CD4-positive, alpha-beta T cell treated with Interleukin-10 for 1 hour (primary cell): ENCODE measurements at regions not wholly inside any gene's neighbourhood (a gene's known extent, or its start where the extent isn't known, plus 50 kb on each side); places are given as distances from the start of the nearest gene placed in this dataset.
"Not testable (repeated sequence)": the region's sequence is repeated elsewhere in the genome, so short reads cannot be mapped to it uniquely, and the experiment has no call there.

Experiments used
- DNase-seq: peaks from one replicate; pipeline ENCODE4 v3.0.0-alpha.2; 2020

- no peak for DNase-seq
Observed at GRCh38 chr1:79969886-79970285, 963.4 kb upstream of the ADGRL4 start.

GRCh38 chr1:79966438-79966837 is 959.9 kb upstream of the ADGRL4 start:
- no peak for DNase-seq

GRCh38 chr1:79959635-79960034 is 953.1 kb upstream of the ADGRL4 start:
- no peak for DNase-seq

- no peak for DNase-seq
Observed at GRCh38 chr1:79955966-79956365, 949.4 kb upstream of the ADGRL4 start.

GRCh38 chr1:79950511-79950910 is 944.0 kb upstream of the ADGRL4 start:
- DNase-seq: no peak

- DNase-seq: no peak
Observed at GRCh38 chr1:79945391-79945790, 938.9 kb upstream of the ADGRL4 start.

GRCh38 chr1:79929356-79929755 is 922.8 kb upstream of the ADGRL4 start:
- no peak for DNase-seq

- DNase-seq: no peak
Observed at GRCh38 chr1:79928901-79929300, 922.4 kb upstream of the ADGRL4 start.

GRCh38 chr1:79920960-79921669 is 914.6 kb upstream of the ADGRL4 start:
- no peak for DNase-seq

GRCh38 chr1:79914896-79915295 is 908.4 kb upstream of the ADGRL4 start:
- no peak for DNase-seq

- DNase-seq: no peak
Observed at GRCh38 chr1:79912813-79913212, 906.3 kb upstream of the ADGRL4 start.

GRCh38 chr1:79903321-79903720 is 896.8 kb upstream of the ADGRL4 start:
- DNase-seq: no peak

GRCh38 chr1:79902418-79902817 is 895.9 kb upstream of the ADGRL4 start:
- DNase-seq: no peak

- DNase-seq: no peak
Observed at GRCh38 chr1:79899914-79900313, 893.4 kb upstream of the ADGRL4 start.

GRCh38 chr1:79896140-79896539 is 889.6 kb upstream of the ADGRL4 start:
- DNase-seq: no peak

- no peak for DNase-seq
Observed at GRCh38 chr1:79895573-79895972, 889.0 kb upstream of the ADGRL4 start.

GRCh38 chr1:79894129-79894528 is 887.6 kb upstream of the ADGRL4 start:
- not testable (repeated sequence) for DNase-seq

- no peak for DNase-seq
Observed at GRCh38 chr1:79887059-79887458, 880.5 kb upstream of the ADGRL4 start.

GRCh38 chr1:79885101-79885500 is 878.6 kb upstream of the ADGRL4 start:
- no peak for DNase-seq

- no peak for DNase-seq
Observed at GRCh38 chr1:79877086-79877485, 870.6 kb upstream of the ADGRL4 start.

- no peak for DNase-seq
Observed at GRCh38 chr1:79875187-79875586, 868.7 kb upstream of the ADGRL4 start.

GRCh38 chr1:79874289-79874688 is 867.8 kb upstream of the ADGRL4 start:
- DNase-seq: no peak

GRCh38 chr1:79859212-79859948 is 852.9 kb upstream of the ADGRL4 start:
- no peak for DNase-seq

- no peak for DNase-seq
Observed at GRCh38 chr1:79852004-79852403, 845.5 kb upstream of the ADGRL4 start.

- DNase-seq: no peak
Observed at GRCh38 chr1:79849388-79849787, 842.9 kb upstream of the ADGRL4 start.
